ENCODE measurements at regions not wholly inside any gene's neighbourhood (a gene's known extent, or its start where the extent isn't known, plus 50 kb on each side); places are given as distances from the start of the nearest gene placed in this dataset.

DNA sequence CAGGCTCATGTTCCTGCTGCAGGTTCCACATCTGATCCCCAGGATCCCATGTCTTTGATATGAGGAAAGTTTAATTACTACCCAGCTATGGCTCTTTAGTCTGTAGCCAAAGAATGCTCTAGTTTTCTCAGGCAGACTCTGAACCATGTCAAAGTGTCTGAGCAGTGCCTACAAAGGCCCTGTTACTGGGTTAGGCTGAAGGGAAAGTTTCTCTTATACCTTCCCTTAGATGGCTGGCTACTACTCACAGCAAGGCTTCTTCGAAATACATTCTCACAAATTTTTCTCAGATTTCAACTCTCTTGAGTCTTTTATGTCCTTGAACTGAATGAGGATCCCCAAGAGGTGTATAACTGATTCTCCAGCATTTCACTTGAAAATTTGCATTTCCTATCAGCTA is 102.4 kb downstream of the NR1D2 start:
- TF ChIP-seq, protein P1, sequence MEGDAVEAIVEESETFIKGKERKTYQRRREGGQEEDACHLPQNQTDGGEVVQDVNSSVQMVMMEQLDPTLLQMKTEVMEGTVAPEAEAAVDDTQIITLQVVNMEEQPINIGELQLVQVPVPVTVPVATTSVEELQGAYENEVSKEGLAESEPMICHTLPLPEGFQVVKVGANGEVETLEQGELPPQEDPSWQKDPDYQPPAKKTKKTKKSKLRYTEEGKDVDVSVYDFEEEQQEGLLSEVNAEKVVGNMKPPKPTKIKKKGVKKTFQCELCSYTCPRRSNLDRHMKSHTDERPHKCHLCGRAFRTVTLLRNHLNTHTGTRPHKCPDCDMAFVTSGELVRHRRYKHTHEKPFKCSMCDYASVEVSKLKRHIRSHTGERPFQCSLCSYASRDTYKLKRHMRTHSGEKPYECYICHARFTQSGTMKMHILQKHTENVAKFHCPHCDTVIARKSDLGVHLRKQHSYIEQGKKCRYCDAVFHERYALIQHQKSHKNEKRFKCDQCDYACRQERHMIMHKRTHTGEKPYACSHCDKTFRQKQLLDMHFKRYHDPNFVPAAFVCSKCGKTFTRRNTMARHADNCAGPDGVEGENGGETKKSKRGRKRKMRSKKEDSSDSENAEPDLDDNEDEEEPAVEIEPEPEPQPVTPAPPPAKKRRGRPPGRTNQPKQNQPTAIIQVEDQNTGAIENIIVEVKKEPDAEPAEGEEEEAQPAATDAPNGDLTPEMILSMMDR (IDR thresholded peaks at IDR 0.05), result no peak
- TF ChIP-seq POLR2A (IDR thresholded peaks at IDR 0.05), result peak in 1 of 2 donors; percentile 58

Measured in thyroid gland (tissue), 4 donors.